GM12891 (cell line): ENCODE measurements at regions not wholly inside any gene's neighbourhood (a gene's known extent, or its start where the extent isn't known, plus 50 kb on each side); places are given as distances from the start of the nearest gene placed in this dataset.

ENCODE experiments used
- PAX5 ChIP-seq: IDR thresholded peaks from 2 replicates; pipeline ENCODE4 v1.6.1; 2011; ENCODE audit warnings: low read length, moderate library complexity, mild to moderate bottlenecking; ENCODE audit not compliant: insufficient read depth, severe bottlenecking
- POLR2A ChIP-seq: IDR thresholded peaks from 2 replicates; pipeline ENCODE4 v1.6.1; 2011; ENCODE audit warnings: low read depth, low read length, control low read depth
- POLR2AphosphoS5 ChIP-seq: IDR thresholded peaks from 2 replicates; pipeline ENCODE4 v1.6.1; 2011; ENCODE audit warnings: low read depth, low read length, control low read depth
- POU2F2 ChIP-seq: IDR thresholded peaks from 2 replicates; pipeline ENCODE4 v1.6.1; 2011; ENCODE audit warnings: low read depth, mild to moderate bottlenecking, control low read depth, low read length, moderate library complexity
- SPI1 ChIP-seq: IDR thresholded peaks from 2 replicates; pipeline ENCODE4 v1.6.1; 2011; ENCODE audit warnings: low read depth, low read length, control low read depth
- TAF1 ChIP-seq: IDR thresholded peaks from 2 replicates; pipeline ENCODE4 v1.6.1; 2011; ENCODE audit warnings: low read depth, low read length, control low read depth

- no peak for TF ChIP-seq POLR2A
- no peak for TF ChIP-seq POLR2AphosphoS5
- TF ChIP-seq TAF1 = no peak
- no peak for TF ChIP-seq POU2F2
- no peak for TF ChIP-seq PAX5
- no peak for TF ChIP-seq SPI1
Measured at GRCh38 chr13:24071016-24071415, 89.5 kb upstream of the SPATA13 start.
